Epithelial cell of esophagus (primary cell): ENCODE measurements at regions not wholly inside any gene's neighbourhood (a gene's known extent, or its start where the extent isn't known, plus 50 kb on each side); places are given as distances from the start of the nearest gene placed in this dataset.
A peak's percentile ranks its signal among the peaks of the same experiment; 100 is the strongest.
"Not testable (repeated sequence)": the region's sequence is repeated elsewhere in the genome, so short reads cannot be mapped to it uniquely, and the experiment has no call there.

Experiments
- DNase-seq: peaks from one replicate; pipeline ENCODE4 v3.0.0; 2010; ENCODE audit warnings: low read depth
- H3K4me3 ChIP-seq: 2 replicates; pipeline ENCODE4 v1.5.1; 2011; ENCODE audit warnings: mild to moderate bottlenecking, low read length, control low read depth
- TF ChIP-seq, protein P1 (sequence below): IDR thresholded peaks from 2 replicates; pipeline ENCODE4 v1.5.1; 2011; ENCODE audit warnings: low read depth, mild to moderate bottlenecking, low read length, control low read depth, inconsistent platforms; ENCODE audit not compliant: insufficient read depth; ENCODE audit errors: missing control alignments

DNA sequence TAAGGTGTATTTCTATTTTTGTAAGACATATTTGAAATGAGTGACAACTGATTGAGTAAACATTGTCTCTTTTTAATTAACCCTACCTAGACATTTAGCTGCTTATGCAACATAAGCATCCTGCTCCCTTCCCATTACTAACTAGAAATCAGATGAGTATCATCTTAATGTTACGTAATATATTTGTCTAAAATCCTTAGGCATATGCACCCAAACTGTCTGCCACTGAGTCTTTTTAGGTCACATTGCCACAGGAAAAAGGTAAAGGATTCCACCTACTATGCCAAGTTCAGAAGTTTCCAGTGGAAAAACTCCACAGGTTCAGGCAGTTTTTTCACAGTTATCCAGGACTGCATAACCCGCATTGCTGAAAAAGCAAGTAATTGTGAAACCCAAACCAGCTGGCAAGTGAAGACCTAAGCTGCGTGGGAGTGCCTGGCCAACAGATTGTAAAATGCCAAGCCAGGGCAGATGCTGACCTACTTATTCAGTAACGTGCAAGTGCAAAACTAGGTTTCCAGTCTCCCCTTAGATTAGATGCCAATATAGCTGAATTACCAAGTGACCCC, 983.7 kb downstream of the GATA3 start:
- TF ChIP-seq, protein P1, sequence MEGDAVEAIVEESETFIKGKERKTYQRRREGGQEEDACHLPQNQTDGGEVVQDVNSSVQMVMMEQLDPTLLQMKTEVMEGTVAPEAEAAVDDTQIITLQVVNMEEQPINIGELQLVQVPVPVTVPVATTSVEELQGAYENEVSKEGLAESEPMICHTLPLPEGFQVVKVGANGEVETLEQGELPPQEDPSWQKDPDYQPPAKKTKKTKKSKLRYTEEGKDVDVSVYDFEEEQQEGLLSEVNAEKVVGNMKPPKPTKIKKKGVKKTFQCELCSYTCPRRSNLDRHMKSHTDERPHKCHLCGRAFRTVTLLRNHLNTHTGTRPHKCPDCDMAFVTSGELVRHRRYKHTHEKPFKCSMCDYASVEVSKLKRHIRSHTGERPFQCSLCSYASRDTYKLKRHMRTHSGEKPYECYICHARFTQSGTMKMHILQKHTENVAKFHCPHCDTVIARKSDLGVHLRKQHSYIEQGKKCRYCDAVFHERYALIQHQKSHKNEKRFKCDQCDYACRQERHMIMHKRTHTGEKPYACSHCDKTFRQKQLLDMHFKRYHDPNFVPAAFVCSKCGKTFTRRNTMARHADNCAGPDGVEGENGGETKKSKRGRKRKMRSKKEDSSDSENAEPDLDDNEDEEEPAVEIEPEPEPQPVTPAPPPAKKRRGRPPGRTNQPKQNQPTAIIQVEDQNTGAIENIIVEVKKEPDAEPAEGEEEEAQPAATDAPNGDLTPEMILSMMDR = no peak
- DNase-seq = peak; percentile 15
- no peak overlapping the region for H3K4me3 ChIP-seq

- TF ChIP-seq, protein P1 = no peak
- H3K4me3 ChIP-seq = no peak overlapping the region
- no peak for DNase-seq
These were observed 989.0 kb downstream of the GATA3 start for GRCh38 chr10:9043466-9043865.

GRCh38 chr10:9045311-9045710, 990.8 kb downstream of the GATA3 start:
- no peak overlapping the region for H3K4me3 ChIP-seq
- TF ChIP-seq, protein P1 = no peak
- DNase-seq = no peak

DNA sequence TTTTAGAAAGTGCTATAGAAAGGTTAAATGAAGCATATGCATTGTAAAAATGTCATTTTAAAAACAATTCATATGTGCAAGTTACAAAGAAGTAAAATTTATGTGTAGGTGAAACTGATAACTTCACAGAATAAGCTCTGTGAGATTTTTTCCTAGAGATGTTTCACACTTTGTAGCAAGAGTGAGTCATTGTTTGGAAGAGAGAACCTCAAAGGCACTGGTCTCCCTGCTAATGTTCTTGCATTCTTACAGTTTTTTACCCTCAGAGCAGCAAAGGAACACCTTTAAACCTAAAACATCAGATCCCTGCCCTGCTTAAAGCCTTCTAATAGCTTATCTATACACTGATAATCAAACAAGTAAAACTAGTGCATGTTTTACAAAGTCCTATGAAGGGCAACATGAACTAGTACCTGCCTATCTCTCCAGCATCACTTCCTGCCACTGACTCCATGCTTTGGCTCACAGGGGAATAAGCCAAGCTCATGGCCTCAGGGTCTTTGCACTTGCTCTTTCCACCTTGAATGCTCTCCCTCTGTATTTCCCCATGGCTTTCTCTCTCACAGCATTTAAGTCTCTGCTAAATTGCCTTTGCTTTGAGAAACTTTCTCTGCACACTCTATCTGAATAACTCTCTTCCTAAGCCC, 997.0 kb downstream of the GATA3 start:
- H3K4me3 ChIP-seq = no peak overlapping the region
- peak; percentile 36 for DNase-seq
- TF ChIP-seq, protein P1 = no peak

- H3K4me3 ChIP-seq = no peak overlapping the region
- peak; percentile 68 for DNase-seq
- TF ChIP-seq, protein P1 = no peak
These were observed 998.3 kb downstream of the GATA3 start for GRCh38 chr10:9052767-9053166.

DNA sequence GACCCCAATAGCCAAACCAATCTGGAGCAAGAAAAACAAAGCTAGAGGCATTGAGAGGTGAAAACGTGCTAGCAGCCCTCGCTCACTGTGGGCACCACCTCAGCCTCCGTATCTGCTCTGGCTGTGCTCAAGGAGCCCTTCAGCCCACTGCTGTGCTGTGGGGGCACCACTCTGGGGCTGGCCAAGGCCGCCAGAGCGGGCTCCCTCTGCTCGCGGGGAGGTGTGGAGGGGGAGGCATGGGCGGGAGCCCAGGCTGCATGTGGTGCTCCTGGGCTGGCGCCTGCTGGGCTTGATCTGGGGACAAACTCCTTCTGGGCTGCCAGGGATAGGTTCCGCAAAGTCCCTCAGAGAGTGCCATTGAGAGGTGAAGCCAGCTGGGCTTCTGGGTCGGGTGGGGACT, 1002.0 kb downstream of the GATA3 start:
- TF ChIP-seq, protein P1 = no peak
- H3K4me3 ChIP-seq = no peak overlapping the region
- DNase-seq = no peak

GRCh38 chr10:9057293-9057692, 1002.8 kb downstream of the GATA3 start:
- H3K4me3 ChIP-seq, DNase-seq: not testable (repeated sequence)
